ENCODE measurements at regions not wholly inside any gene's neighbourhood (a gene's known extent, or its start where the extent isn't known, plus 50 kb on each side); places are given as distances from the start of the nearest gene placed in this dataset.

DNA sequence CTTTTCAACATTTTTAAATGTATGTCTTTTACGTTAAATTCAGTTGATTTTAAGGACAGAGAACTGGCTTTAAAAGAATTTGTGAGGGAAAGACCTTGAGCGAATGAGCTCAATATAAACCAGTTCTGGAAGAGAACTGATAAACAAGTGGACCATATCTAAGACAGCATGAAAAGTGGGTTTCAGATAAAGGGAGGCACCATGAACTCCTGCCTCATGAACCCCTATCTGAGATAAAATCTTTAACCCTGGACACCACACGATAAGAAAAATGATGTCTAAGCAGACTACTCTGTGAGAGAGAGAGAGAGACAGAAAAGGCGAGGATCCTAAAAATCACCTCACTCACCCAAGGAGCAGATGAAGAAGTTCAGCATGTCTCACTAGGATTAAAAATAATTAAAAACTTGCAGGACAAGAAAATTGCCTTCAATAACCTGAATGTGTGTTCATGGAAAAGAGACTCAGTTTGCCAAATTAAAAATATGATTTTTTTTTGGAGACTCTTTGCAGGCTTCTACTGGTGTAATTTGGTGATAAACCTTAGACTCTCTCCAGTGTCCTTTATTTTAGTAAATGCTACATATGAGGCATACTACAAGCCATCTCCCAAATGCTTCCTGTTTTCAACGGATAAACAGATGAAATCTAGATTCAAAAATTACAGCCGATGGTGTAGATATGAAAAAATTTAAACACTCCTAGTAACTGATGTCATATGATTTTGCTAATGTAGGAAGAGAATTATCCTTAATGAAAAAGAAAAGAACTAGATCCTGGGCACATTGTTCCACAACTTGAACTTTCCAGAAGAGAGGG lies 299.5 kb downstream of the ADGB start:
- TF ChIP-seq EZH2 (IDR thresholded peaks at IDR 0.05; ENCODE audit: low read length, missing control alignments) = no peak
- TF ChIP-seq, protein P1, sequence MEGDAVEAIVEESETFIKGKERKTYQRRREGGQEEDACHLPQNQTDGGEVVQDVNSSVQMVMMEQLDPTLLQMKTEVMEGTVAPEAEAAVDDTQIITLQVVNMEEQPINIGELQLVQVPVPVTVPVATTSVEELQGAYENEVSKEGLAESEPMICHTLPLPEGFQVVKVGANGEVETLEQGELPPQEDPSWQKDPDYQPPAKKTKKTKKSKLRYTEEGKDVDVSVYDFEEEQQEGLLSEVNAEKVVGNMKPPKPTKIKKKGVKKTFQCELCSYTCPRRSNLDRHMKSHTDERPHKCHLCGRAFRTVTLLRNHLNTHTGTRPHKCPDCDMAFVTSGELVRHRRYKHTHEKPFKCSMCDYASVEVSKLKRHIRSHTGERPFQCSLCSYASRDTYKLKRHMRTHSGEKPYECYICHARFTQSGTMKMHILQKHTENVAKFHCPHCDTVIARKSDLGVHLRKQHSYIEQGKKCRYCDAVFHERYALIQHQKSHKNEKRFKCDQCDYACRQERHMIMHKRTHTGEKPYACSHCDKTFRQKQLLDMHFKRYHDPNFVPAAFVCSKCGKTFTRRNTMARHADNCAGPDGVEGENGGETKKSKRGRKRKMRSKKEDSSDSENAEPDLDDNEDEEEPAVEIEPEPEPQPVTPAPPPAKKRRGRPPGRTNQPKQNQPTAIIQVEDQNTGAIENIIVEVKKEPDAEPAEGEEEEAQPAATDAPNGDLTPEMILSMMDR (conservative IDR thresholded peaks at IDR 0.05 in 1 of 2, IDR thresholded peaks at IDR 0.05 in 1 of 2; ENCODE audit: low read depth in 1 of 2, low read length in 2 of 2) = no peak
- Histone ChIP-seq H3K4me3 (replicated peaks in 1 of 4; ENCODE audit: control extremely low read depth in 1 of 4, insufficient read depth in 1 of 4, low read depth in 3 of 4, low read length in 4 of 4) (no peak overlapping the region), H3K79me2 (ENCODE audit: control insufficient read depth, insufficient read depth, low read length) (no peaks in the 10 kb centered on the region), H3K9ac (ENCODE audit: insufficient read depth, low read length) (no peak overlapping the region), H3K9me3 (ENCODE audit: control insufficient read depth, insufficient read depth, low read depth, low read length) (no peaks in the 10 kb centered on the region), H3K4me2 (ENCODE audit: extremely low read depth, insufficient read depth, low read length) (no peak overlapping the region), H3K27ac (ENCODE audit: insufficient read depth, low read length) (no peak overlapping the region), H2AFZ (ENCODE audit: low read length) (no peak overlapping the region), H3K27me3 (ENCODE audit: control insufficient read depth, insufficient read depth, low read length) (no peaks in the 10 kb centered on the region), H3K36me3 (ENCODE audit: control insufficient read depth, insufficient read depth, low read length) (no peaks in the 10 kb centered on the region), H3K4me1 (ENCODE audit: control insufficient read depth, extremely low read depth, insufficient read depth, low read length) (no peaks in the 10 kb centered on the region), H4K20me1 (ENCODE audit: control insufficient read depth, extremely low read depth, insufficient read depth, low read length) (no peaks in the 10 kb centered on the region)
- no peak for DNase-seq (ENCODE audit: low read depth in 2 of 2)

DNA sequence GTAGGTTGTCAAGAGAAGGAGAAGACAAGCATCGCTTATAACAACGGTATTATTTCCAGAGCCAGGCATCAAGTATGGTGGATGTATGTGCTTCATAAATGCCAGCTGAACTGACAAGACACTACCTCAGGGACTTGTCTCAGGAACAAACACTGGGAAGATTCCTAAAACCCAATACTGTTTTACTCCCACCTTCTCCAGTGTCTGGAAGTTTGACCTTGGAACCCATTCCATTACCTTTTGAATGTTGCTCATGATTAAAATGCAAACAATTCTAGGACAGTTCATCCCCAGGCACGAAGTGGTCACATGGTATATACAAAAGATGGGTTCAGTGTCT lies 300.1 kb downstream of the ADGB start:
- H4K20me1 ChIP-seq (ENCODE audit: control insufficient read depth, extremely low read depth, insufficient read depth, low read length) = no peaks in the 10 kb centered on the region
- no peaks in the 10 kb centered on the region for H3K27me3 ChIP-seq (ENCODE audit: control insufficient read depth, insufficient read depth, low read length)
- H3K4me1 ChIP-seq (ENCODE audit: control insufficient read depth, extremely low read depth, insufficient read depth, low read length) = no peaks in the 10 kb centered on the region
- H3K36me3 ChIP-seq (ENCODE audit: control insufficient read depth, insufficient read depth, low read length) = no peaks in the 10 kb centered on the region
- H3K27ac ChIP-seq (ENCODE audit: insufficient read depth, low read length) = no peak overlapping the region
- H3K79me2 ChIP-seq (ENCODE audit: control insufficient read depth, insufficient read depth, low read length) = no peaks in the 10 kb centered on the region
- H3K9me3 ChIP-seq (ENCODE audit: control insufficient read depth, insufficient read depth, low read depth, low read length) = no peaks in the 10 kb centered on the region
- H3K4me2 ChIP-seq (ENCODE audit: extremely low read depth, insufficient read depth, low read length) = no peak overlapping the region
- no peak for DNase-seq (ENCODE audit: low read depth in 2 of 2)
- no peak overlapping the region for H3K9ac ChIP-seq (ENCODE audit: insufficient read depth, low read length)
- TF ChIP-seq EZH2 (IDR thresholded peaks at IDR 0.05; ENCODE audit: low read length, missing control alignments) = no peak
- TF ChIP-seq, protein P1 (conservative IDR thresholded peaks at IDR 0.05 in 1 of 2, IDR thresholded peaks at IDR 0.05 in 1 of 2; ENCODE audit: low read depth in 1 of 2, low read length in 2 of 2) = no peak
- H2AFZ ChIP-seq (ENCODE audit: low read length) = no peak overlapping the region
- no peak overlapping the region for H3K4me3 ChIP-seq (replicated peaks in 1 of 4; ENCODE audit: control extremely low read depth in 1 of 4, insufficient read depth in 1 of 4, low read depth in 3 of 4, low read length in 4 of 4)

DNA sequence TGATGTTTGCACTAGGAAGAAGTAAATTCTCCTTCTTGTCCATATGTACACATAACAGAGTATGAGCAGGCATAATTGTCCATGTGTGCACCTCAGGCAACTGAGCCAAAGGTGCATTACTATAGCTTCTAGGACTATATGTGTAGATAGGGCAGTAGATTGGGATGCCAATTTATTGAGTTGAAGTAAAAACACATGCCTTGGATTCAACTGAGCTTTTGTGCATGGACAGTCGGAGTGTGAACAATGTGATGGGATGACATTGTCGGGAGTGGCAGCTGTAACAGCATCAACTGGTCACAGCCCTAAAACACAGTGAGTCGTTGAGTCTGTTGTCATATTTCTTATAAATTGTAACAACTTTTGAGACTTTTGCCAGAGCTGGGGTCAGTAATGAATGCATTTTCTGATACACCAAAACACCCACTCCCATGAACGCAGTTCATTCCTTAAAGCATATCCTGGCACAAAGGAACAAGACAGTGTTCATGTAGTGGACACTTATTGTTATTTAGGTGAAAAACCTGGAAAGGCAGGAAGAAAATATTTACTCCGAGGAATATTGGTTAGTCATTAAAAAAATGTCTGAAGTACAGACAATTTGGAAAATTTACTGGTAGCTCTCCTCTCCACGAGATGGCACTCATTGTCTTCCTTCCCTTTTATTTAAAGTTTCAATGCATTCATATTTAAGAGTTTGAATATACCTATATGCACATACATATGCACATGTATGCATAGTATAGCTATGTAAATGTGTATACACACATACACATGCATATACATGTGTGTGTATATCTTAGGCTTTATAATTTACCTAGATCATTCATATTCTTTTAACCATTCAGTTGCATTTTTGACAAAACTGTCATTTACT lies 302.0 kb upstream of the STXBP5 start:
- peak in 1 of 2 donors; percentile 39 for DNase-seq (ENCODE audit: low read depth in 2 of 2)
- TF ChIP-seq EZH2 (IDR thresholded peaks at IDR 0.05; ENCODE audit: low read length, missing control alignments) = no peak
- TF ChIP-seq, protein P1 (conservative IDR thresholded peaks at IDR 0.05 in 1 of 2, IDR thresholded peaks at IDR 0.05 in 1 of 2; ENCODE audit: low read depth in 1 of 2, low read length in 2 of 2) = peak; percentile 14 to 28
- Histone ChIP-seq H3K79me2 (ENCODE audit: control insufficient read depth, insufficient read depth, low read length) (no peaks in the 10 kb centered on the region), H3K36me3 (ENCODE audit: control insufficient read depth, insufficient read depth, low read length) (no peaks in the 10 kb centered on the region), H3K27ac (ENCODE audit: insufficient read depth, low read length) (no peak overlapping the region), H3K4me1 (ENCODE audit: control insufficient read depth, extremely low read depth, insufficient read depth, low read length) (peaks cover 4% of the 10 kb centered on the region), H3K4me3 (replicated peaks in 1 of 4; ENCODE audit: control extremely low read depth in 1 of 4, insufficient read depth in 1 of 4, low read depth in 3 of 4, low read length in 4 of 4) (no peak overlapping the region), H4K20me1 (ENCODE audit: control insufficient read depth, extremely low read depth, insufficient read depth, low read length) (no peaks in the 10 kb centered on the region), H3K9ac (ENCODE audit: insufficient read depth, low read length) (no peak overlapping the region), H3K4me2 (ENCODE audit: extremely low read depth, insufficient read depth, low read length) (no peak overlapping the region), H3K9me3 (ENCODE audit: control insufficient read depth, insufficient read depth, low read depth, low read length) (no peaks in the 10 kb centered on the region), H3K27me3 (ENCODE audit: control insufficient read depth, insufficient read depth, low read length) (no peaks in the 10 kb centered on the region), H2AFZ (ENCODE audit: low read length) (no peak overlapping the region)
